ENCODE measurements at regions not wholly inside any gene's neighbourhood (a gene's known extent, or its start where the extent isn't known, plus 50 kb on each side); places are given as distances from the start of the nearest gene placed in this dataset.
"Not testable (repeated sequence)": the region's sequence is repeated elsewhere in the genome, so short reads cannot be mapped to it uniquely, and the experiment has no call there.

GRCh38 chr4:64670647-64671046 lies 261.4 kb upstream of the TECRL start:
- H4K20me1 ChIP-seq (ENCODE audit: insufficient read depth, low read length): no peaks in the 10 kb centered on the region
- H3K4me3 ChIP-seq (ENCODE audit: low read depth in 1 of 2, low read length in 2 of 2): no peak overlapping the region
- H3K4me2 ChIP-seq (ENCODE audit: insufficient read depth, low read length): no peak overlapping the region
- TF ChIP-seq EZH2 (IDR thresholded peaks at IDR 0.05; ENCODE audit: borderline replicate concordance, low read depth, low read length, severe bottlenecking) (no peak), CTCF (IDR thresholded peaks at IDR 0.05; ENCODE audit: borderline replicate concordance, extremely low read depth, low read length, poor library complexity, severe bottlenecking) (no peak)
- peak; percentile 35; the same call in 1 of the 3 replicates for ATAC-seq (ENCODE audit: insufficient read depth, low read depth)
- H3K27ac ChIP-seq (ENCODE audit: low read length): no peak overlapping the region
- H3K4me1 ChIP-seq (ENCODE audit: insufficient read depth, low read length): no peaks in the 10 kb centered on the region
- H3K27me3 ChIP-seq (ENCODE audit: insufficient read depth, low read length, poor library complexity): no peaks in the 10 kb centered on the region
- peaks cover 5% of the 10 kb centered on the region for H3K9me3 ChIP-seq (ENCODE audit: insufficient read depth, low read length, severe bottlenecking)
- no peak for DNase-seq
- H3K36me3 ChIP-seq (ENCODE audit: insufficient read depth, low read length): no peaks in the 10 kb centered on the region
- no peak overlapping the region for H3K9ac ChIP-seq (ENCODE audit: low read depth, low read length)
- no peaks in the 10 kb centered on the region for H3K79me2 ChIP-seq (ENCODE audit: insufficient read depth, low read length)
- H2AFZ ChIP-seq (ENCODE audit: low read depth, low read length): no peak overlapping the region

GRCh38 chr4:64643841-64644240 lies 234.6 kb upstream of the TECRL start:
- Histone ChIP-seq H3K4me2 (ENCODE audit: insufficient read depth, low read length) (no peak overlapping the region), H3K9ac (ENCODE audit: low read depth, low read length) (no peak overlapping the region), H4K20me1 (ENCODE audit: insufficient read depth, low read length) (no peaks in the 10 kb centered on the region), H3K4me1 (ENCODE audit: insufficient read depth, low read length) (no peaks in the 10 kb centered on the region), H3K79me2 (ENCODE audit: insufficient read depth, low read length) (no peaks in the 10 kb centered on the region), H3K27me3 (ENCODE audit: insufficient read depth, low read length, poor library complexity) (no peaks in the 10 kb centered on the region), H2AFZ (ENCODE audit: low read depth, low read length) (no peak overlapping the region), H3K27ac (ENCODE audit: low read length) (no peak overlapping the region), H3K4me3 (ENCODE audit: low read depth in 1 of 2, low read length in 2 of 2) (no peak overlapping the region), H3K36me3 (ENCODE audit: insufficient read depth, low read length) (no peaks in the 10 kb centered on the region), H3K9me3 (ENCODE audit: insufficient read depth, low read length, severe bottlenecking) (no peaks in the 10 kb centered on the region)
- TF ChIP-seq CTCF (IDR thresholded peaks at IDR 0.05; ENCODE audit: borderline replicate concordance, extremely low read depth, low read length, poor library complexity, severe bottlenecking) (no peak), EZH2 (IDR thresholded peaks at IDR 0.05; ENCODE audit: borderline replicate concordance, low read depth, low read length, severe bottlenecking) (no peak)
- DNase-seq (no peak), ATAC-seq (ENCODE audit: insufficient read depth, low read depth) (peak; percentile 57; the same call in 2 of the 3 replicates)

- no peak overlapping the region for H3K4me3 ChIP-seq (ENCODE audit: low read depth in 1 of 2, low read length in 2 of 2)
- H3K79me2 ChIP-seq (ENCODE audit: insufficient read depth, low read length): no peaks in the 10 kb centered on the region
- H3K9ac ChIP-seq (ENCODE audit: low read depth, low read length): no peak overlapping the region
- no peak overlapping the region for H3K27ac ChIP-seq (ENCODE audit: low read length)
- no peaks in the 10 kb centered on the region for H3K36me3 ChIP-seq (ENCODE audit: insufficient read depth, low read length)
- no peaks in the 10 kb centered on the region for H3K4me1 ChIP-seq (ENCODE audit: insufficient read depth, low read length)
- no peak for DNase-seq
- H3K27me3 ChIP-seq (ENCODE audit: insufficient read depth, low read length, poor library complexity): no peaks in the 10 kb centered on the region
- H3K4me2 ChIP-seq (ENCODE audit: insufficient read depth, low read length): no peak overlapping the region
- no peaks in the 10 kb centered on the region for H4K20me1 ChIP-seq (ENCODE audit: insufficient read depth, low read length)
- no peak overlapping the region for H2AFZ ChIP-seq (ENCODE audit: low read depth, low read length)
- TF ChIP-seq EZH2 (IDR thresholded peaks at IDR 0.05; ENCODE audit: borderline replicate concordance, low read depth, low read length, severe bottlenecking): no peak
- no peaks in the 10 kb centered on the region for H3K9me3 ChIP-seq (ENCODE audit: insufficient read depth, low read length, severe bottlenecking)
- ATAC-seq (ENCODE audit: insufficient read depth, low read depth): no peak; the same call in 2 of the 3 replicates
Measured at GRCh38 chr4:64642936-64643335, 233.7 kb upstream of the TECRL start.

GRCh38 chr4:64640402-64640801 lies 231.2 kb upstream of the TECRL start:
- ATAC-seq (ENCODE audit: insufficient read depth, low read depth); H3K4me1 ChIP-seq (ENCODE audit: insufficient read depth, low read length); H3K36me3 ChIP-seq (ENCODE audit: insufficient read depth, low read length); DNase-seq; H3K27ac ChIP-seq (ENCODE audit: low read length); H3K4me2 ChIP-seq (ENCODE audit: insufficient read depth, low read length); H3K9ac ChIP-seq (ENCODE audit: low read depth, low read length); H2AFZ ChIP-seq (ENCODE audit: low read depth, low read length); H3K9me3 ChIP-seq (ENCODE audit: insufficient read depth, low read length, severe bottlenecking); H3K27me3 ChIP-seq (ENCODE audit: insufficient read depth, low read length, poor library complexity); H4K20me1 ChIP-seq (ENCODE audit: insufficient read depth, low read length); H3K4me3 ChIP-seq (ENCODE audit: low read depth in 1 of 2, low read length in 2 of 2); H3K79me2 ChIP-seq (ENCODE audit: insufficient read depth, low read length): not testable (repeated sequence)
